Pulmonary artery endothelial cell (primary cell): ENCODE measurements at regions not wholly inside any gene's neighbourhood (a gene's known extent, or its start where the extent isn't known, plus 50 kb on each side); places are given as distances from the start of the nearest gene placed in this dataset.

Experiments
- DNase-seq: peaks from one replicate; pipeline ENCODE4 v3.0.0-alpha.2; 2011; ENCODE audit warnings: low read depth, low spot score

DNA sequence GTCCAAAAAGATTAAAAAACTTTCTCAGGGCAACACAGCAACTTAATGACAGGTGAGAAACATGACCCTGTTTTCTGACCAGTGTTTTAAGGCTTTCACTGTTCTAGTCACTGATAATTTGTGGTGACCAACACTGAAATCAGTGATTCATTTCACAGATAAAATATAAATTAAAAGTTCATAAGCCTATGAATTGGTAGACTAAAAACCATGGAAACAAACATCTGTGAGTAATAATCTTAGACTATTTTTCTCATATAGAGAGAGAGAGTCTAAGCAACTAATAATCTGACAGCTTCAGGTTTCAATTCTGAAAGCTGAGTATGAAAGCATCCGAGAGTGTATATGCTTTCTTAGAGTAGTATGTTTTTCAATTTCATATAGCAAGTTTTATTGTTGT is 536.9 kb downstream of the ADGRL2 start:
- no peak for DNase-seq

DNA sequence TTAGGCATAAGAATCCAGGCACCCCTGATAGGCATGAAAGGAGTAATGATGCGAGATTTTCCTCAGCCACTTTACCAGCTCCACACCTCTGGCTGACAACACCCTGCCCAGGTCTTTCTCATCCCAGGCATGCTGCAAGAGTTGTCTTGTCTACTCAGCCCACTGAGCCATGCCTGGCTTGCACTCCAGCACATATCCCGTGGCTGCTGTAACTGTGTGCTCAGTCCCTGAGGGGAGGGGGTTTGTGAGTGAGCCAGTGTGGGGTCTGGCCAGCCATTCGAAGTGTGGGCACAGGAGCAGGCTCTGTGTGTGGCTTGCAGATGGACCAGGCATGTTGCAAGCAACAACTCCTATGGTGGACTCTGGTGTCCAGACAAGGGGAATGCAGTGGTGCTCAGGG is 529.6 kb downstream of the ADGRL2 start:
- no peak for DNase-seq

DNA sequence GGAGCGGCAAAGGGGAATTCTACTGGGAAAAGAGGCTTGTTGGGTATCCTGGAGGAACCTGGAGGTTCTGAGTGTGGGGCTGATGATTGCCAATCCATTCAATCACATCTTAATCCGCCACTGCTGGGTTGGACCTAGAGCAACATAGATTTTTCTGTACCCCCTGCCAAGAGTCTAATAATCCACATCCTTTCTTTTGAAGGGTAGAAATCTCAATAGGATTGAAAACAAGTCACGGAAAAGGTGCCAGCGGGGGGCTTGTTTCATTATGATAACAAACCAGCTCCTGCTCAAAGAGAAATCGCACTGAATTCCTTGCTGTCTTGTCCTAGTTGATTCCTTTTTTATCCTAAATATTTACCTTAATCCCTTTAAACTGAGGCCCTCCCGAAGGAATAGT is 528.5 kb downstream of the ADGRL2 start:
- no peak for DNase-seq

DNA sequence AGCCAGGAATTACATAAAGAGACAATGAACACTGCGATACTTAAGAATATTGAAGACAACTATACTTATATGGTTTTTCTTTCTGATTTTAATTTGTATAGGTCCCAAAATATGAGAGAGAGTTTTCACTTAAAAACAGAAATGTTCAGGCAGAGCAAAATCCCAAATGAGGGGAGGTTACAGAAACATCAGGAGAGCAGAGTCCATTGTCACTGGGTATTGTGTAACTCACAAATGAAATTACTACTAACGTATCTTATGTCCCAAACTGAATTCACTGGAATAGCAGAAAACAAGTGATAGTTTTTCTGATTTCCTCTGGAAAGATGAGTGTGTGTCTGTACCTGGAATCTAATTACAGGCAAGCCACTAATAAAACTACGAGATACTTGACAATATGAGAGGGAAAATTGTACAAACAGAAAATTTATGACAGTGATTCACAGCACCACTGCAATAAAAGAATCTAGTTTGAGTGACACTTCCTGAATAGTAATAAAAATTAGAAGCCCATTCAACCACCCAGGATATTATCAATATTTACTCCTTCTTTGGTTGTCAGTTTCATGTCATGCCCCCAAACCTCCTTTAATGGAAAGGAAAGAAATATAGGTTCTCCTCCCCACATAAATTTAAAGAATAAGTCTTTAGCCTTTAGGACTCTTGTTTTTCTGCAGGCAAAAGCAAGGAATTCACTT is 522.6 kb downstream of the ADGRL2 start:
- DNase-seq = no peak

DNA sequence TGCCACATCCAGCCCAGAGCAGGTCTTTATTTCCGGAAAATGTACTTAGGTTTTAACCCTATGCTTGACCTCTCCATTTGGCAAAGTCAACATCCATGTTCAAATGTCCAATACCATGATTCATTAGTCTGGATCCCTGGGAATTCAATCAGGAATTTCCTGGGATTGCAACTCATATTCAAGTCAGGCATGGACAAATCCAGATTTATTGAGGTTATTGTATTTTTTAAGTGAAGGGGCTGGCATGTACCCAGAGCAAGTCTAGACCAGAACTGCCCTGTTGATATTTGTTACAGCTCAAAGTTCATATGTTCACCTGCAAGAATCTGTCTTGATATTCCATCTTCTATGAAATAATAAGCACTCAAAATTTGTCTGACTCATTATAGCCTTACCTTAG is 521.1 kb downstream of the ADGRL2 start:
- DNase-seq = no peak

DNA sequence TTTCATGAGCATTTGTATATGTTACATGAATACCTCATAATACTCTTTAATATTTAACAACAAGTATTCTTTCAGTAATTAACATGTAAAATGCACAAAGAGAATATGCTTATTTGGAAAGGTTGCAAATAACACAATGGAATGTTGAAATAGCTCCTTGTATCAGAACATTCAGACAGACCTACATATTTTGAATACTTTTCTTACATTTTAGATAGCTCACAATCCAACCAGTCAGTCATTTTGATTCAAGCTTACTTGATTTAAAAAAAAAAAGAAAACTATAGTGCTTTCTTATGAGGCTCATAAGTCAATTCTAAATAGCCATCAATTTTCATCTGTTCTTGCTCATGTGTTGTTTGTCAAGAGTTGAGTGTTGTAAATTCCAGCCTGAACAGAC is 518.8 kb downstream of the ADGRL2 start:
- no peak for DNase-seq

DNA sequence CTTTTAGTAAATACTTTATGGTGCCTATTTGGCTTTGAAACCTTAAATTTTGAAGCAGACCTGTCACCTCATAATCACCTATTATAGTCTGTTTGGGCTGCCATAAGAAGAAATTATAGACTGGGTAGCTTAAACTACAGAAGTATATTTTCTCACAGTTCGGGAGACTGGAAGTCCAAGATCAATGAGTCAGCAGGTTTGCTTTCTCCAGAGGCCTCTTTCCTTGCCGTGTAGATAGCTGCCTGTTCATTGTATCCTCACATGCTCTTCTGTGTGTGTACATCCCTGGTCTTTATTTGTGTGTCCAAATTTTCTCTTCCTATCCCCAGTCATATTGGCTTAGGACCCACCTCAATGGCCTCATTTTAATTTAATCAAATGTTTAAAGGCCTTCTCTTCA is 518.2 kb downstream of the ADGRL2 start:
- no peak for DNase-seq

DNA sequence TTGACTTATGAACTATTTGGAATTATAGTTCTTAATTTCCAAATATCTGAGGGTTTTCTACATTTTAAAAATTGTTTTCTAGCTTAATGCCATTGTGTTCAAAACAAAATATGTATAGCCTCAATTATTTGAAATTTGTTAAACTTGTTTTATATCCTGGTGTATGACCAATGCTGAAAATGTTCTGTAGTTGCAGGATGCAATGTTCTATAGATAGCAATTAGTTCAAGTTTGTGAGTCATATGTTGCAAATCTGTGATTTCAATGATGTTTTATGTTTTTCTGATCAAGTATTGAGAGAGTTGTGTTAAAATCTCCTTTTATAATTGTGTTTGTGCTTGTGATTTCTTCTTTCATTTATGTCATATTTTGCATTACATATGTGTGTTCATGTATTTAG is 517.5 kb downstream of the ADGRL2 start:
- no peak for DNase-seq

DNA sequence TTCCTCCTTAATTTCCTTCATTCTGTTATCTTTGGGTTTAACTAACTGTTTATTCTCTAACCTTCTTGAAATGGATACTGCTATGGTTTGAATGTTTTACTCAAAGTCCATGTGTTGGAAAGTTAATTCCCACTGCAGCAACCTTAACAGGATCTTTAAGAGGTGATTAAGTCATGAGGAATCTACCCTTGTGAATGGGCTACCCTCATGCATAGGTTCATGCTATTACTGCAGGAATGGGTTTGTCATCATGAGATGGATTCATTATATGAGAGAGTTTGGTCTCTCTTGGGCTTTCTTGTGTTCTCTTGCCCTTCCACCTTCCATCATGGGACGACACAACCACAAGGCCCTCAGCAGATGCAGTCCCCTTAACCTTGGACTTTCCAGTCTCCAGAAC is 516.9 kb downstream of the ADGRL2 start:
- no peak for DNase-seq

DNA sequence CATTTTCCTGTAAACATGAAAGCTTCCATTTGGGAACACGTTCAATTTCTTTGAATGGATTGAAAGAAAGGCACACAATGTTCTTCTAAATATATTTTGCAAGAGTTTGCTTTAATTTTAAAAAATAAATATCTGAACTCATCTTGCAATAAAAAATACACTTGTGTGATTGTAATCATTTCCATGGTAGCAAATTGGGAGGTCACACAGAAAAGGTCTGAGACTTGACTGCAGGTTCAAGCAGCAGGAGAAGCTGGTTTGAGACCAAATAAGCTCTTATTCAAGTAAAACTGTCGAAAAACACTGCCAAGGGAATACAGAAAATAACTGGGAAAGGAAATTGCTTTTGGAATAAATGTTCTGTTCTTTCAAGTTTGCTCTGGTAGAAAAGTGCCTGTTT is 498.9 kb downstream of the ADGRL2 start:
- no peak for DNase-seq

DNA sequence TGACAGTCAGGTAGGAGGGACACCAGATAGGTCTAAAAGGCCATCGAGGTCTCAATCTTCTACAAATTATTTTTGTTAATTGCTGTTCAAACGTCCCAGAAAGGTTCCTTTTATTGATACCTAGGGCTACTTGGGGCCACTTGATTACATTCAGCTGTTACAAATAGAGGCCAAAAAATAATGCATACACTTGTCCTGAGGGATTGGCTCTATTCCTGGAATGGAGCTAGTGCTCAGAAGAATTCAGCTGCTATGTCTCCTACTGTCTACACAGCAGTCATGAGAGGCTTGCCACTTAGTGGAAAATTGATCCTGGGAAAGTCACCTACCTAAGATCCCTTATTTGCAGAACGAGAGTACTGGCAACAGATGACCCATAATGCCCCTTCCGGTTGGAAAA is 498.3 kb downstream of the ADGRL2 start:
- no peak for DNase-seq

DNA sequence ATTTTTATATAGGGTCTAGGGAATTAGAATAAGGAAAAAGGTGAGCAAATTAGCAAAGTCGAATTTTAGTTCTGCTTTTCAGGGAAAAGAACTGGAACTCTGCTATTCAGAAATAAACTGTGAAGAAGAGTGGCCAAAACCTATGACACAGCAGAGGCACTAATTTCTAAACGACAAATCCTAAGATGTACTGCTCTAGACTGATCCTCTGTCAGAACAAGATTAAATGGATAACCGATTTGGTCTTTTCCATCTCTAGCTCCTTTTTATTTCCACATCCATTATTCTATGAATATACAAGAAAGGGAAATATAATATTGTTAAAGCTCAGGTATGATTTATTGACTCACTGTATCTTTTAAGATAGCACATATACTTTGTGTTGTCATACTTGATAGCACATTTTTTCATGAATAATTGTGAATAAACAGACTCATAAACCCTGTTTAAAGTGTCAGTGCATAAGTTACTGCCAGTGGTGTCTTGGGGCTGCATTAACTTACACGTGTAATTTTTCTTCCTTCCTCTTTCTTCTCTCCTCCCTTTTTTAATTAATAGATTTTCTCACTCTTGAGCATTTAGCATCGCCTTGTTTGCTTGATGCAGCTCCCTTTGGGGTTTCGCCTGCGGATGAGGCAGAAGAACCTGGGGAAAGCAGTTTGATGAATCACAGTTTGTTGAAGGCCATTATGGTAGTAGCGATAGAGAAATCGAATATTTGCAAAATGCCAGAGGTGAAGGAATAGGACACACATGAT is 496.6 kb downstream of the ADGRL2 start:
- no peak for DNase-seq

DNA sequence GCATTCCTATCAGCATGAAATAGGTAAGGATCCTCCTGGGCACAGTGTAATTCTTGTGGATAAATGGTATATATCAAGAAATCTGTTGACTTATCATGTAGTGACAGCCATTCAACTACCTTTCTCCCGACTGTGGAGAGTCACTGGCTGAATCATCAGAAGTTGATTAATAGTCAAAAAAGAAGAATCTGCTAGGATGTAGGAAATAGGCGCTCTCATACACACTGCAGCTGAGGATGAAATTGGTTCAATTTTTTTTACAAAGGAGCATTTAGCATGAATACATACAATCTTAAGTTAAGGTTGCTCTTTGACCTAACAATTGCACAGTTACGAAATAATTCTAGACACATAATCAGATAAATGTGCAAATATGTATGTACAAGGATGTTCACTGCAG is 486.8 kb downstream of the ADGRL2 start:
- DNase-seq = no peak

DNA sequence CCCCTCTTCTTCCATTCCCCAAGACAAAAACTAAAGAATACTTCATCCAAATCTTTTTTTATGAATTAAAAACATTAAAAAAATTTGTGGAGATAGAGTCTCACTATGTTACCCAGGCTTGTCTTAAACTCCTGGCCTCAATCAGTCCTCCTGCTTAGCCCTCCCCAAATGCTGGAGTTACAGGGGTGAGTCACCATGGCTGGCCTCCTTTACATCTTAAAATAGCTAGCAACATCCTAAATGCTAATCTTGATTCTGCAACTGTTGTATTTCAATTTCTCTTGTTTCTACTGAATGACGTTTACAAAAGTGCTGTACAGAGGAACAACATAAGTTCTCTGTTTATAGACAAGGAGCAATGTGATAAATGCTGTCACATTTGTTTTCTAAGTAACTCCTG is 483.5 kb downstream of the ADGRL2 start:
- no peak for DNase-seq

DNA sequence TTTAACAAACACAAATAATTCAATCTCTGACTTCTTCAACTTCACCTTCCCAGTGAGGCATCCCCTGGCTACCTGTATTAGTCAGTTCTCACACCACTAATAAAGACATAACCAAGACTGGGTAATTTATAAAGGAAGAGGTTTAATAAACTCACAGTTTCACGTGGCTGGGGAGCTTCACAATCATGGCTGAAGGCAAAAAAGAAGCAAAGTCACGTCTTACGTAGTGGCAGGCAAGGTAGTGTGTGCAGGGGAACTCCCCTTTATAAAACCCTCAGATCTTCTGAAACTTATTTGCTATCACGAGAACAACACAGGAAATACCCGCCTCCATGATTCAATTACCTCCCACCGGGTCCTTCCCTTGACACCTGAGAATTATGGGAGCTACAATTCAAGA is 478.5 kb downstream of the ADGRL2 start:
- DNase-seq = no peak

DNA sequence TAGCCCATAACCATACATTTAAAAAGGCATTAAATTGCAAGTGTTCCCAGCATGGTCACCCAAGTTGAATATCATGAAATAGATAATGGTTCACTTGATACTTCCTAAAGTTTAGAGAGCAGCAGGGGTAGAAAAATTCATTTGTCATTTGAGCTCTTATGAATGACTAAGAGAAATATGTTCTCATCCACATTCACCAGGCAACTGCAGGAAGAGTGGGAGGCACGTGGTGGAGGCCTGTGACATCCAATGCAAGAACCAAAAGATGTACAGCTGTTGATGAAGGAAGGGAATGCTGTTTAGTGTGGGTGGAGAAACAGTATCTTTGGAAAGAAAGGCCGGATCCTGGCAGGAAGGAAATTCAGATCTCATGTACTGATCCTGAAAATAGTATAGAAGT is 473.1 kb downstream of the ADGRL2 start:
- no peak for DNase-seq

DNA sequence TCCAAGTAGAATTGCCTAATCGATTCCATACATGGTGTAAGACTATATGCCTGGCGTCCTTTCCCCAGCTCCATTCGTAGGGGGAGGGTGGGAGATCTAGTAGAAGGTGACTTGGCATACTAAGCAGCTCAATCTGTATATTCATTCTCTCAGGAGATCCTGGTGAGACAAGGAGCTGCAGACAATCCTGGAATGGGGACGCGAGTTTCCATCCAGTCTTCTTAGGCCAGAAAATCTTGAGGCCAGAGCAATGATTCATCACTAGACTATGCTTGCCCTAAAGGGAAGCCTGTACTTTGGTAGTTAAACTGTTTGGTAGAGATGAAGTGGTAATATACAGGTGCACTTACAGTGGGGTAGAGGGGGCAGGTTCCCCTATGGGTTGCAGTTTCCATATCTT is 468.7 kb downstream of the ADGRL2 start:
- DNase-seq = no peak

DNA sequence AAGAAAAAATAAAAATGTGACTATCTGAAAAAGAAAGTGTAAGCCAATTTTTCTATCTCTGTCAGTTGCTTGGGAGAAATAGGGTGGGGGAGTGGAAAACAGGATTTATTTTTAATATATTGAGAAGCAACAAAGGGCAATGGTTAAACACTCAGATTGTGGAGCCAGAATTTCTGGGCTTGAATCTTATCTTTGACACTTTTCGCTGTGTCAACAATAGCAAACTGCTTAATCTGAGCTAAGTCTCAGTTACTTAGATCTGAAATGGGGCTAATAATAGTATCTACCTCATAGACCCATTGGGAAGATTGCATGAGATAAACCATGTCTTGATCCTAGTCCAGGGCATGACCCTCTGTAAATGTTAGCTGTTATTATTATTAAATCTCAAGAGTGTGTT is 468.1 kb downstream of the ADGRL2 start:
- no peak for DNase-seq

DNA sequence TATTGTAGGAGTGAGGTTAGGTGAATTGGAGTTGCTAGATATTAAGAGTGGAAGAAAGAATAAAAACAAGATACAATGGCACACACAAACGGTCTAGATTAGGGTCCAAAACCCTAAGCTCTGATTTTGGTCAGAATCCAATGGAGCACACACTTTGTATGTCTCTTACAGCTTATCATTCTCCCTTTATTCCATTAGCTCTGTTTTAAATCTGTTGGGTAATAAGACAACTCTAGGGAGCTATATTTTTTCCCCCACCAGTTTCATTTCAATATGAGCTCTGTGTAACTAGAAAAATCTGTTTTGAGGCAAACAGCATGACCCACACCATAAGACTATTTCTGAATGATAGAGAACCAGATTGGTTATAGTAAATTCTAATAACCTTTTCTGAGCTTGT is 465.6 kb downstream of the ADGRL2 start:
- DNase-seq = no peak

DNA sequence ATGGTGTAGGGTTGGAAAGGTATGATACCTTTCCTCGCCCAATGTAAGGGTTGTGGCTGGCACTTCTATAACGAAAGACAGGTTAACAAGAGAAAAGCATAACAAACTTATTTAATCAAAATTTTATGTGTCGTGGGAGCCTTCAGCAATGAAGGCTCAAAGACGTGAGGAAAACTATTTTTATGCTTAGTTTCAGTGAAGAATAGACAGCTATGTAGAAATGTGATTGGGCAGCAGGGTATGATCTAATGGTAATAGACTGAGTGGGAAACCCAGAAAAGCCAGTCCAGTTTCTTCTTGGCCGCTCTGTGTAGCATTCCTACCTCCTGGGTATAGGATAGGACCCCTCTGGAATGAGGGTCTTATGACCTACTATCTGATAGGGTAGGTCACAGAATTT is 464.7 kb downstream of the ADGRL2 start:
- DNase-seq = no peak

DNA sequence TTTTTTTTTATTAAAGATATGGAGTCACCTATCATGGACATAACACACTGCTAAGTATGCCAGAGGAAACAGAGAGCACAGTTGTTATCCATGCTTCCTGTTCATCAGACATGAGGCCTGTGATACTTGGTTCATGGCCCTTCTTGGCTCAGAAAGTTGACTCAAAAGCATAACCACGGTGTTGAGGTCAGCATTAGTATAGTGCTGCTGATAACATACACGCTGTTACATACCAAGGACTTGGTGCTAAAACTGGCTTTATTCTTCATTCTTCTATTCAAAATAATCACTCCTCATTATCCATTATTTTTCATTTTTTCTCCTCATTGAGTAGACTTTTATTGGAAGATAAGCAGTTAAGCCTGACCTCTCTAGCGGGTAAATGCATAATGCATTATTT is 464.1 kb downstream of the ADGRL2 start:
- DNase-seq = no peak

DNA sequence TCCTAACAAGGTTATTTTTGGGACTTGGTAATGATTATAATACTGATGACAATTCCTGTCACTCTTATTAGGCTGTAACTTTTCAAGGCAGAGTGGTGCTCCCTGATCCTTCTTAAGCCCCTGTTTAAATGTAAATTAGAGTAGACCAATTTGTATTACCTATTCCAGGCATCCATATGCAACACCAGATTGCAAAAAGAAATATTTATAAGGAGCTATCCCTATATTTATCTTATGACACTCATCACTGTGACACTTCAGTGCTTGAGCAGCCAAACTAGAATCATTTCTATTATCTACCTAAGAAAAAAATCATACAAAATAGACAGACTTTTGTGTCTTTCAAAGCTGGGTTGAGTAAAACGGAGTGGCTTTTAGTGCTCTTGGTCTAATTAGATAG is 462.7 kb downstream of the ADGRL2 start:
- DNase-seq = no peak

DNA sequence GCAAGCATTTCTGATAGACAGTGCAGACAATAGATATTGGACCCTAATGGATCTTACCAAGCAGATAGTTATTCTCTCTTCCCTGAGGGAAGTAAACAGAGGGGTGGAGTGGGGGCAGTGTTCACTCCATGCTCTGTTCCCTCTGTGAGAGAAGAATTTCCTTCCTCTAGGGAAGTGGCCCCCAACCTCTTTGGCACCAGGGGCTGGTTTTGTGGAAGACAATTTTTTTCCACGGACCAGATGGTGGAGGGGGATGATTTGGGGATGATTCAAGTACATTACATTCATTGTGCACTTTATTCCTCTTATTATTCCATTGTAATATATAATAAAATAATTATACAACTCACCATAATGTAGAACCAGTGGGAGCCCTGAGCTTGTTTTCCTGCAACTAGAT is 459.9 kb downstream of the ADGRL2 start:
- no peak for DNase-seq
